Endodermal cell (in vitro differentiated cells): ENCODE measurements at regions not wholly inside any gene's neighbourhood (a gene's known extent, or its start where the extent isn't known, plus 50 kb on each side); places are given as distances from the start of the nearest gene placed in this dataset.
A peak's percentile ranks its signal among the peaks of the same experiment; 100 is the strongest.

Experiments
- DNase-seq: peaks from one replicate; pipeline ENCODE4 v3.0.0-alpha.2; 2017
- H3K27ac ChIP-seq: 2 replicates; pipeline ENCODE4 v1.5.1; 2013; ENCODE audit warnings: mild to moderate bottlenecking, low read depth, low read length, moderate library complexity
- H3K27me3 ChIP-seq: 2 replicates; pipeline ENCODE4 v1.6.1; 2013; ENCODE audit warnings: mild to moderate bottlenecking, low read length, moderate library complexity; ENCODE audit not compliant: insufficient read depth, control insufficient read depth, poor library complexity, severe bottlenecking
- H3K36me3 ChIP-seq: 2 replicates; pipeline ENCODE4 v1.7.0; 2013; ENCODE audit warnings: mild to moderate bottlenecking, low read length, moderate library complexity; ENCODE audit not compliant: control insufficient read depth, insufficient read depth
- H3K4me1 ChIP-seq: one replicate; pipeline ENCODE4 v1.7.0; 2013; ENCODE audit warnings: low read length; ENCODE audit not compliant: control insufficient read depth, insufficient read depth
- H3K4me3 ChIP-seq: 2 replicates; pipeline ENCODE4 v1.5.1; 2013; ENCODE audit warnings: mild to moderate bottlenecking, low read length, moderate library complexity
- H3K9ac ChIP-seq: 2 replicates; pipeline ENCODE4 v1.6.1; 2013; ENCODE audit warnings: mild to moderate bottlenecking, low read length, moderate library complexity; ENCODE audit not compliant: poor library complexity, severe bottlenecking; ENCODE audit errors: extremely low read depth
- H3K9me3 ChIP-seq: 2 replicates; pipeline ENCODE4 v1.6.1; 2013; ENCODE audit warnings: mild to moderate bottlenecking, low read length, moderate library complexity; ENCODE audit not compliant: control insufficient read depth
- H3K27ac Mint-ChIP-seq: 2 replicates; pipeline ENCODE4 v1.8.0; 2020; ENCODE audit warnings: mixed read lengths
- H3K27me3 Mint-ChIP-seq: 2 replicates; pipeline ENCODE4 v1.8.0; 2021; ENCODE audit warnings: mild to moderate bottlenecking, mixed read lengths; ENCODE audit not compliant: insufficient read depth
- H3K36me3 Mint-ChIP-seq: 2 replicates; pipeline ENCODE4 v1.8.0; 2020; ENCODE audit warnings: low read depth, mixed read lengths
- H3K4me1 Mint-ChIP-seq: 2 replicates; pipeline ENCODE4 v1.8.0; 2020; ENCODE audit warnings: mixed read lengths
- H3K4me3 Mint-ChIP-seq: 2 replicates; pipeline ENCODE4 v1.8.0; 2020; ENCODE audit warnings: mild to moderate bottlenecking, moderate library complexity, mixed read lengths
- H3K9me3 Mint-ChIP-seq: 2 replicates; pipeline ENCODE4 v1.8.0; 2020; ENCODE audit warnings: mild to moderate bottlenecking, mixed read lengths
- WGBS, 2 experiments: methylation state at CpG; one replicate each; pipeline versions ENCODE4 v1.1.5 to v1.1.7; 2013; ENCODE audit warnings: missing lambda C conversion rate in 2 of 2, mixed read lengths in 1 of 2; ENCODE audit not compliant: insufficient coverage in 1 of 2, insufficient read length in 1 of 2; 5-methylcytosine and 5-hydroxymethylcytosine counted together
- TF ChIP-seq, protein P1 (sequence below): fragments of 200-600 bp; sonication (generic); conservative IDR thresholded peaks from 2 replicates; pipeline ENCODE4 v1.5.0; 2021; ENCODE audit warnings: antibody characterized with exemption, mild to moderate bottlenecking

DNA sequence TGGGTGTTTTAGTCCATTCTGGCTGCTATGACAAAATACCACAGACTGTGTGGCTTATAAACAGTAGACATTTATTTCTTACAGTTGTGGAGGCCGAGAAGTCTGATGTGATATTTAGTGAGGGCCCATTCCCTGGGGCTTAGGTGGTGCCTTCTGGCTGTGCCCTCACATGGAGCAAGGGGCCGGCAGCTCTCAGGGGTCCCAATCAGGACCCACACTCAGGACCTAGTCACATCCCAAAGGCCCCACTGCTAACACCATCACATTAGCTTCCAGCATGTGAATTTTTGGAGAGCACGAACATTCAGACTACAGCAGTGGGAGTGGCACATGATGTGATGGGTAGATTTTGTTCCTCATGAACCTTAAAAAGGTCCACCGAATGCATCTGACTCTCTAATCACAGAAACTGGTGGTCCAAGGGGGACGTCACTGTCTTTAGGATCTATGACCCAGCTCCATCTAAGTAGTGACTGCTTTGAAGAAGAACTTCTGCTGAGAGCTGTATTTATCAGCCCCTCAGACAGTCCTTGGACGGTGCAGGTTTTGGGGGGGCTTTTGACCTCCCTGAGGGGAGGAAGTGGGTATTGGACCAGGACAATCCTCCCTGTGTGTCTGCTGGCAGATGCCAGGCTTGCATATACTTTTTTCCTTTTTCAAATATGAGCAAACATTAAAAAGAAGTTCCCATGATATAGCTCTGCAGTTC is 154.5 kb upstream of the ZNF32 start:
- no peak overlapping the region for H3K4me3 ChIP-seq
- H3K36me3 Mint-ChIP-seq, result no peaks in the 10 kb centered on the region
- 80 to 94% methylated on average over 2 to 6 of the region's 6 CpGs for WGBS, 2 experiments
- TF ChIP-seq, protein P1, sequence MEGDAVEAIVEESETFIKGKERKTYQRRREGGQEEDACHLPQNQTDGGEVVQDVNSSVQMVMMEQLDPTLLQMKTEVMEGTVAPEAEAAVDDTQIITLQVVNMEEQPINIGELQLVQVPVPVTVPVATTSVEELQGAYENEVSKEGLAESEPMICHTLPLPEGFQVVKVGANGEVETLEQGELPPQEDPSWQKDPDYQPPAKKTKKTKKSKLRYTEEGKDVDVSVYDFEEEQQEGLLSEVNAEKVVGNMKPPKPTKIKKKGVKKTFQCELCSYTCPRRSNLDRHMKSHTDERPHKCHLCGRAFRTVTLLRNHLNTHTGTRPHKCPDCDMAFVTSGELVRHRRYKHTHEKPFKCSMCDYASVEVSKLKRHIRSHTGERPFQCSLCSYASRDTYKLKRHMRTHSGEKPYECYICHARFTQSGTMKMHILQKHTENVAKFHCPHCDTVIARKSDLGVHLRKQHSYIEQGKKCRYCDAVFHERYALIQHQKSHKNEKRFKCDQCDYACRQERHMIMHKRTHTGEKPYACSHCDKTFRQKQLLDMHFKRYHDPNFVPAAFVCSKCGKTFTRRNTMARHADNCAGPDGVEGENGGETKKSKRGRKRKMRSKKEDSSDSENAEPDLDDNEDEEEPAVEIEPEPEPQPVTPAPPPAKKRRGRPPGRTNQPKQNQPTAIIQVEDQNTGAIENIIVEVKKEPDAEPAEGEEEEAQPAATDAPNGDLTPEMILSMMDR, result no peak
- no peaks in the 10 kb centered on the region for H3K4me1 Mint-ChIP-seq
- no peaks in the 10 kb centered on the region for H3K4me1 ChIP-seq
- H3K36me3 ChIP-seq, result no peaks in the 10 kb centered on the region
- no peak overlapping the region for H3K9ac ChIP-seq
- H3K9me3 Mint-ChIP-seq, result no peaks in the 10 kb centered on the region
- no peak overlapping the region for H3K4me3 Mint-ChIP-seq
- H3K27ac Mint-ChIP-seq, result no peak overlapping the region
- H3K27me3 Mint-ChIP-seq, result no peaks in the 10 kb centered on the region
- H3K27me3 ChIP-seq, result no peaks in the 10 kb centered on the region
- DNase-seq, result peak; percentile 27
- no peak overlapping the region for H3K27ac ChIP-seq
- H3K9me3 ChIP-seq, result no peaks in the 10 kb centered on the region

DNA sequence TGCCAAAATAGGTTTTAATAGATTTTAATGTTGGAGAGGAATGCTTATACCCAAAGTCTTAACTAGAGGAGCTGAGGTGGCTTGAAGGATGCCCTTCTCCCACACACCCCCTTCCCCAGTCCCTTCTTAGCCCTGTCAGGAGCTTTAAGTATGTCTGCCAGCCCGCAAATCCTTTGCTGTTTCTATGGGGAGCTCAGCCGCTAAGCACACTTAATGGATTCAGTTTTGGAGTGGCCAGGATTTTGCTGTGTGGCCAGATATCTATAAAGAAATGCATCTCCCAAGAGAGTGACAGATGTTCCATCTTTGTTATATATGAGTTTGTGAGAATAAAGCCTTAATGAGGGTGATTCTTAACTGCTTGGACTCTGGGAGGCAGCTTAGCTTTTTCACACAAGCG is 152.9 kb upstream of the ZNF32 start:
- Mint-ChIP-seq H3K36me3 (no peaks in the 10 kb centered on the region), H3K27me3 (no peaks in the 10 kb centered on the region), H3K4me1 (no peaks in the 10 kb centered on the region), H3K27ac (no peak overlapping the region), H3K9me3 (no peaks in the 10 kb centered on the region), H3K4me3 (no peak overlapping the region)
- H3K27ac ChIP-seq, result no peak overlapping the region
- H3K9me3 ChIP-seq, result no peaks in the 10 kb centered on the region
- DNase-seq, result peak; percentile 26
- no peaks in the 10 kb centered on the region for H3K27me3 ChIP-seq
- H3K4me1 ChIP-seq, result no peaks in the 10 kb centered on the region
- no peak overlapping the region for H3K9ac ChIP-seq
- 94% methylated on average over 3 of the region's 3 CpGs for WGBS, 2 experiments
- TF ChIP-seq, protein P1, result no peak
- H3K4me3 ChIP-seq, result no peak overlapping the region
- no peaks in the 10 kb centered on the region for H3K36me3 ChIP-seq

GRCh38 chr10:43801140-43801539 is 152.5 kb upstream of the ZNF32 start:
- Mint-ChIP-seq H3K4me1 (no peaks in the 10 kb centered on the region), H3K36me3 (no peaks in the 10 kb centered on the region), H3K9me3 (no peaks in the 10 kb centered on the region), H3K4me3 (no peak overlapping the region), H3K27ac (no peak overlapping the region), H3K27me3 (no peaks in the 10 kb centered on the region)
- no peaks in the 10 kb centered on the region for H3K36me3 ChIP-seq
- no peak overlapping the region for H3K9ac ChIP-seq
- H3K4me3 ChIP-seq, result no peak overlapping the region
- no peaks in the 10 kb centered on the region for H3K27me3 ChIP-seq
- no peaks in the 10 kb centered on the region for H3K9me3 ChIP-seq
- DNase-seq, result no peak
- no peaks in the 10 kb centered on the region for H3K4me1 ChIP-seq
- 86 to 93% methylated on average over 3 to 4 of the region's 4 CpGs for WGBS, 2 experiments
- TF ChIP-seq, protein P1, result no peak
- H3K27ac ChIP-seq, result no peak overlapping the region
